ENCODE measurements at regions not wholly inside any gene's neighbourhood (a gene's known extent, or its start where the extent isn't known, plus 50 kb on each side); places are given as distances from the start of the nearest gene placed in this dataset.

- TF ChIP-seq POLR2AphosphoS5 (IDR thresholded peaks at IDR 0.05) (no peak), CTCF (IDR thresholded peaks at IDR 0.05) (no peak), EP300 (IDR thresholded peaks at IDR 0.05) (no peak), POLR2A (IDR thresholded peaks at IDR 0.05) (no peak)
These were observed 816.9 kb upstream of the LUZP2 start for GRCh38 chr11:23679981-23680380.

Measured in stomach (tissue), 4 donors.